HUES48 (cell line): ENCODE measurements at regions not wholly inside any gene's neighbourhood (a gene's known extent, or its start where the extent isn't known, plus 50 kb on each side); places are given as distances from the start of the nearest gene placed in this dataset.
A peak's percentile ranks its signal among the peaks of the same experiment; 100 is the strongest.
"Not testable (repeated sequence)": the region's sequence is repeated elsewhere in the genome, so short reads cannot be mapped to it uniquely, and the experiment has no call there.

Source experiments
- H3K27ac ChIP-seq: one replicate; pipeline ENCODE4 v1.7.0; 2013; ENCODE audit warnings: low read depth, low read length, inconsistent platforms
- H3K27me3 ChIP-seq: 2 replicates; pipeline ENCODE4 v1.6.1; 2013; ENCODE audit warnings: mild to moderate bottlenecking, low read length; ENCODE audit not compliant: control insufficient read depth, insufficient read depth
- H3K36me3 ChIP-seq: 2 replicates; pipeline ENCODE4 v1.6.1; 2013; ENCODE audit warnings: low read length; ENCODE audit not compliant: control insufficient read depth, insufficient read depth
- H3K4me1 ChIP-seq: 2 replicates; pipeline ENCODE4 v1.6.1; 2013; ENCODE audit warnings: mild to moderate bottlenecking, low read length; ENCODE audit not compliant: control insufficient read depth, insufficient read depth
- H3K4me3 ChIP-seq: 2 replicates; pipeline ENCODE4 v1.5.1; 2013; ENCODE audit warnings: mild to moderate bottlenecking, low read depth, low read length
- H3K9ac ChIP-seq: 2 replicates; pipeline ENCODE4 v1.6.1; 2013; ENCODE audit warnings: mild to moderate bottlenecking, low read depth, low read length, moderate library complexity
- H3K9me3 ChIP-seq: 2 replicates; pipeline ENCODE4 v1.6.1; 2013; ENCODE audit warnings: low read length; ENCODE audit not compliant: control insufficient read depth, insufficient read depth

- Histone ChIP-seq H3K9me3 (no peaks in the 10 kb centered on the region), H3K4me3 (no peak overlapping the region), H3K36me3 (no peaks in the 10 kb centered on the region)
Observed at GRCh38 chr12:25401547-25402345, 151.0 kb upstream of the KRAS start.

GRCh38 chr12:25397001-25397400 lies 146.3 kb upstream of the KRAS start:
- Histone ChIP-seq H3K27ac (no peak overlapping the region), H3K4me3 (no peak overlapping the region), H3K27me3 (no peaks in the 10 kb centered on the region), H3K4me1 (no peaks in the 10 kb centered on the region), H3K36me3 (no peaks in the 10 kb centered on the region), H3K9ac (no peak overlapping the region), H3K9me3 (no peaks in the 10 kb centered on the region)

More at GRCh38 chr12:25401547-25402345, 151.0 kb upstream of the KRAS start:
- Histone ChIP-seq H3K4me1 (no peaks in the 10 kb centered on the region), H3K9ac (no peak overlapping the region), H3K27me3 (no peaks in the 10 kb centered on the region), H3K27ac (no peak overlapping the region)

GRCh38 chr12:25395227-25395626 lies 144.5 kb upstream of the KRAS start:
- H3K4me1 ChIP-seq, result no peaks in the 10 kb centered on the region
- H3K4me3 ChIP-seq, result no peak overlapping the region
- no peaks in the 10 kb centered on the region for H3K27me3 ChIP-seq
- H3K9ac ChIP-seq, result no peak overlapping the region
- H3K36me3 ChIP-seq, result no peaks in the 10 kb centered on the region
- H3K27ac ChIP-seq, result no peak overlapping the region
- H3K9me3 ChIP-seq, result no peaks in the 10 kb centered on the region

GRCh38 chr12:25394775-25395174 lies 144.0 kb upstream of the KRAS start:
- not testable (repeated sequence) for H3K36me3 ChIP-seq, H3K9me3 ChIP-seq, H3K4me3 ChIP-seq, H3K9ac ChIP-seq, H3K27ac ChIP-seq, H3K4me1 ChIP-seq, H3K27me3 ChIP-seq

- H3K36me3 ChIP-seq, result no peaks in the 10 kb centered on the region
- H3K4me1 ChIP-seq, result no peaks in the 10 kb centered on the region
- no peaks in the 10 kb centered on the region for H3K9me3 ChIP-seq
- H3K27me3 ChIP-seq, result no peaks in the 10 kb centered on the region
- H3K27ac ChIP-seq, result no peak overlapping the region
- H3K9ac ChIP-seq, result no peak overlapping the region
- H3K4me3 ChIP-seq, result no peak overlapping the region
Observed at GRCh38 chr12:25394025-25394424, 143.3 kb upstream of the KRAS start.

- not testable (repeated sequence) for H3K27ac ChIP-seq, H3K4me1 ChIP-seq
Observed at GRCh38 chr12:25391346-25391745, 140.6 kb upstream of the KRAS start.

GRCh38 chr12:25388183-25388582 lies 137.5 kb upstream of the KRAS start:
- H3K4me1 ChIP-seq, result peaks cover 14% of the 10 kb centered on the region
- no peak overlapping the region for H3K27ac ChIP-seq
- H3K9me3 ChIP-seq, result no peaks in the 10 kb centered on the region
- H3K36me3 ChIP-seq, result no peaks in the 10 kb centered on the region
- H3K9ac ChIP-seq, result no peak overlapping the region
- H3K27me3 ChIP-seq, result peaks cover 18% of the 10 kb centered on the region
- H3K4me3 ChIP-seq, result no peak overlapping the region

More at GRCh38 chr12:25391346-25391745, 140.6 kb upstream of the KRAS start:
- H3K4me3 ChIP-seq, H3K36me3 ChIP-seq, H3K9ac ChIP-seq, H3K9me3 ChIP-seq, H3K27me3 ChIP-seq: not testable (repeated sequence)

- peaks cover 14% of the 10 kb centered on the region for H3K4me1 ChIP-seq
- H3K27me3 ChIP-seq, result peaks cover 18% of the 10 kb centered on the region
- H3K4me3 ChIP-seq, result no peak overlapping the region
- no peaks in the 10 kb centered on the region for H3K9me3 ChIP-seq
- H3K36me3 ChIP-seq, result no peaks in the 10 kb centered on the region
- no peak overlapping the region for H3K9ac ChIP-seq
- no peak overlapping the region for H3K27ac ChIP-seq
Observed at GRCh38 chr12:25387732-25388050, 137.0 kb upstream of the KRAS start.

GRCh38 chr12:25386831-25387731 lies 136.4 kb upstream of the KRAS start:
- peak overlapping the region; percentile 100 for H3K27ac ChIP-seq

GRCh38 chr12:25384893-25385248 lies 134.1 kb upstream of the KRAS start:
- H3K4me1 ChIP-seq, result peaks cover 14% of the 10 kb centered on the region
- peak overlapping the region; percentile 96 for H3K4me3 ChIP-seq
- H3K27ac ChIP-seq, result peak overlapping the region; percentile 100
- H3K36me3 ChIP-seq, result no peaks in the 10 kb centered on the region
- peak overlapping the region; percentile 99 for H3K9ac ChIP-seq
- no peaks in the 10 kb centered on the region for H3K9me3 ChIP-seq
- H3K27me3 ChIP-seq, result peaks cover 18% of the 10 kb centered on the region

More at GRCh38 chr12:25386831-25387731, 136.4 kb upstream of the KRAS start:
- Histone ChIP-seq H3K9me3 (no peaks in the 10 kb centered on the region), H3K27me3 (peaks cover 18% of the 10 kb centered on the region), H3K9ac (peak overlapping the region; percentile 99), H3K4me3 (peak overlapping the region; percentile 96), H3K36me3 (no peaks in the 10 kb centered on the region), H3K4me1 (peaks cover 14% of the 10 kb centered on the region)
